ENCODE measurements at regions not wholly inside any gene's neighbourhood (a gene's known extent, or its start where the extent isn't known, plus 50 kb on each side); places are given as distances from the start of the nearest gene placed in this dataset.

DNA sequence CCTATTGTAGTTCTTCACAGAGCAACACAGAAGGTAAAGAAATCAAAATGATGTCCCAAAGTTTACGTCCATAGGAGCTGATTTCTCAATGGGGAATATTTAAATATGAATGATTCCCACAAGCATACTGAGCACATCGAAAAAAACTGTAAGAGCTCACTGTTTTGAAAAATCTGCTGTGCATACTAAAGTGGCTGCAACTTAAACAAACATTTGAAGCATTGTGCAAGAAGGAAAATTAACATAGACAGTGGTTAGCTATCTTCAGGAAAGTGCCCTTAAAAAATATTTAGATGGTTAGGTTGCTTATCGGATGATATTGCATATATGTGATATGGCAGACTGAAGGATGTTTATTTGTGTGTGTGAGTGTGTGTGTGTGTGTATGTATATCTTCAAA lies 747.6 kb downstream of the RFPL4B start:
- ChIA-PET CTCF (interaction anchor here (1.2 to 1.3 kb wide), 2 partner anchors 9 to 17 kb away, joined by 3 read pairs; no protein-coding TSS in a partner anchor), POLR2A (no interaction called here)
- H3K4me3 ChIP-seq (ENCODE audit: low read depth, low read length) = no peak overlapping the region
- TF ChIP-seq CTCF (IDR thresholded peaks at IDR 0.05; ENCODE audit: insufficient read depth, low read length, missing control alignments) = no peak
- peak; percentile 52 for DNase-seq (ENCODE audit: low read depth, low spot score)

DNA sequence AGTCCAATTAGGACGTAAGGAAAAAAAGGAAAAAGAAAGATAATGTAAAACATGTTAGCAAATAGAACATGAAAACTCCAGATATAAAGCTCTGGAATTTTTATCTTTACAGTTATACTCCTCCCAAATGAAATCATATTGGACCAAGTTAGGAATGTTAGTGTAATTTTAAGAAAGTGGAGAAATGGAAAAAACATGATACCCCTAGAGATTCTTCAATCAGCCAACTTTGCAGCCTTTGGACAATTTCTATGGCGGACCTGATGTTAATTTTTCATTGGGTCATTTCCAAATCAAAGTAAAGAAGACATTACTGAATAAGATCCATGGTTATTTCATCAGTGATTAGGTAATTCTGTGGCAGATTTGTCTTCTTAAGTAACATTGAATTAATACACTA lies 748.7 kb downstream of the RFPL4B start:
- CTCF ChIA-PET = interaction anchor here (1.3 kb wide), 1 partner anchor 10 kb away, joined by 3 read pairs; no protein-coding TSS in a partner anchor
- H3K4me3 ChIP-seq (ENCODE audit: low read depth, low read length) = no peak overlapping the region
- no peak for DNase-seq (ENCODE audit: low read depth, low spot score)
- no peak for TF ChIP-seq CTCF (IDR thresholded peaks at IDR 0.05; ENCODE audit: insufficient read depth, low read length, missing control alignments)
- POLR2A ChIA-PET = no interaction called here

DNA sequence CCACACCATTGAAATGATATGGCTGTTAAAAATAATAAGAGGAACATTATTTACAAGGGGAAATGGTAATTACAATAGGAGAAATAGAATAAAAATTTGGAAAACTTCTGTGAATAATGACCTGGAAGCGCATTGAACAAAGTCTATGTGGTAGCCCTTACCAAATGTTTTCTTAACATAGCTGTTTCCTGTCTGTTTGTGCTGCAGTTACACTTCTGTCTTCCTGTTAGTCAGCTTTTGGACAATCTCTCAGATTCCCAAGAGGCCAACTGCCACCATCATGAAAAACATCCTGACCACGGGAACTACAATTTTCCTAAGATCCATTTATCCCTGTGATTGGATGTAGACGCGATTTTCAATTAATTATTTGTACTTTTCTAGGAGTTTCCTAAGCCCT lies 754.4 kb upstream of the MARCKS start:
- TF ChIP-seq CTCF (IDR thresholded peaks at IDR 0.05; ENCODE audit: insufficient read depth, low read length, missing control alignments) = no peak
- POLR2A ChIA-PET = no interaction called here
- CTCF ChIA-PET = interaction anchor here (0.8 kb wide), 1 partner anchor 17 kb away, joined by 3 read pairs; no protein-coding TSS in a partner anchor
- no peak for DNase-seq (ENCODE audit: low read depth, low spot score)
- no peak overlapping the region for H3K4me3 ChIP-seq (ENCODE audit: low read depth, low read length)

DNA sequence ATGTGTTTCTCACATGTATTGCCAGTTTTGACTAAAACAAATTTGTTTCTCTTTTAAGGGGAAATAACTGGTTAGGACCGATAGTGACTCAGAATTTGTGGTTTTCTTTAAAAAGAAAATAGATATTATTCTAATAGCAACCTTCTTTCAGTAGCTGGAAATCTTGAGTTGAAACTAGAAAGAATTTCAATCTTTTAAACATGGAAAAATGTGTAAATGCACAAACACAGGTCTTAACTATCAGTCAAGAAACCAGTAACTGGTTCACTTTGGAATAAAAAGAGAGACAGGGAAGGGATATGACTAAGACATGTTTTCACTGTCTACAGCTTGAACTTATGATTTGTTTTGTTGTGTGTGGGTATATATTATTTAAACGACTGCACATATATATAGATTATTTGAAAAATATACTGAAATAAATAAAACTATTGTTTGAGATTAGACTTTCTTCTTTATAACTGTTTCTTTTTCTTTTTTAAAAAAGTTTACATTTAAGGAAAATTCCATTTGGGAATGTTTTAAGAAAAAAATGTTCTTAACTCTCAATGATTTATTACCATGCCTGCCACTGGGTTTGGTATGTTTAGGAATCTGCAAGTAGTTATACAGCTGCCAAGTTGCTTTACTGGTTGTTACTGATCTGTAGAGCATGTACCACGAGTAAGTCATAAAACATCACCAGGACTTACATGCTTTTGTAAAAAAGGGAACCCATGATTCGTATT lies 753.3 kb upstream of the MARCKS start:
- TF ChIP-seq CTCF (IDR thresholded peaks at IDR 0.05; ENCODE audit: insufficient read depth, low read length, missing control alignments) = no peak
- ChIA-PET CTCF (no interaction called here), POLR2A (no interaction called here)
- peak; percentile 79 for DNase-seq (ENCODE audit: low read depth, low spot score)
- H3K4me3 ChIP-seq (ENCODE audit: low read depth, low read length) = no peak overlapping the region

GRCh38 chr6:113104541-113104940 lies 752.6 kb upstream of the MARCKS start:
- TF ChIP-seq CTCF (IDR thresholded peaks at IDR 0.05; ENCODE audit: insufficient read depth, low read length, missing control alignments) = no peak
- ChIA-PET CTCF (no interaction called here), POLR2A (no interaction called here)
- H3K4me3 ChIP-seq (ENCODE audit: low read depth, low read length) = no peak overlapping the region
- DNase-seq (ENCODE audit: low read depth, low spot score) = no peak

- ChIA-PET POLR2A (no interaction called here), CTCF (no interaction called here)
- TF ChIP-seq CTCF (IDR thresholded peaks at IDR 0.05; ENCODE audit: insufficient read depth, low read length, missing control alignments) = no peak
- DNase-seq (ENCODE audit: low read depth, low spot score) = no peak
- H3K4me3 ChIP-seq (ENCODE audit: low read depth, low read length) = no peak overlapping the region
These were observed 752.2 kb upstream of the MARCKS start for GRCh38 chr6:113104951-113105350.
